Dendritic cell treated with granulocyte-macrophage colony-stimulating factor and Interleukin-4, amounts not matched to agents 40 ng/mL and 50 ng/mL, for 4 days (primary cell): ENCODE measurements at regions not wholly inside any gene's neighbourhood (a gene's known extent, or its start where the extent isn't known, plus 50 kb on each side); places are given as distances from the start of the nearest gene placed in this dataset.

Experiments
- H3K27ac Mint-ChIP-seq: one replicate; pipeline ENCODE4 v1.8.0; 2022; ENCODE audit warnings: mild to moderate bottlenecking, mixed read lengths
- H3K27me3 Mint-ChIP-seq: one replicate; pipeline ENCODE4 v1.8.0; 2022; ENCODE audit warnings: mild to moderate bottlenecking, mixed read lengths
- H3K36me3 Mint-ChIP-seq: one replicate; pipeline ENCODE4 v1.8.0; 2022; ENCODE audit warnings: low read depth, mixed read lengths
- H3K4me1 Mint-ChIP-seq: one replicate; pipeline ENCODE4 v1.8.0; 2022; ENCODE audit warnings: low read depth, mixed read lengths
- H3K4me3 Mint-ChIP-seq: one replicate; pipeline ENCODE4 v1.8.0; 2022; ENCODE audit warnings: mild to moderate bottlenecking, moderate library complexity, mixed read lengths
- H3K9me3 Mint-ChIP-seq: one replicate; pipeline ENCODE4 v1.8.0; 2022; ENCODE audit warnings: mixed read lengths
- intact Hi-C: fragments of 100-400 bp; cut with micrococcal nuclease; formaldehyde crosslinking; loops from one replicate; pipeline ENCODE4 v1.15.0; 2022

GRCh38 chr7:148472406-148472805 is 118.2 kb upstream of the C7orf33 start:
- H3K27me3 Mint-ChIP-seq: peaks cover 6% of the 10 kb centered on the region
- H3K4me1 Mint-ChIP-seq: no peaks in the 10 kb centered on the region
- no peak overlapping the region for H3K4me3 Mint-ChIP-seq
- no peaks in the 10 kb centered on the region for H3K9me3 Mint-ChIP-seq
- no peak overlapping the region for H3K27ac Mint-ChIP-seq
- no peaks in the 10 kb centered on the region for H3K36me3 Mint-ChIP-seq
- intact Hi-C loops: no loop called here

GRCh38 chr7:148473703-148474480 is 116.7 kb upstream of the C7orf33 start:
- Mint-ChIP-seq H3K27ac (no peak overlapping the region), H3K9me3 (no peaks in the 10 kb centered on the region), H3K4me3 (no peak overlapping the region), H3K27me3 (peaks cover 6% of the 10 kb centered on the region), H3K4me1 (no peaks in the 10 kb centered on the region), H3K36me3 (no peaks in the 10 kb centered on the region)
- intact Hi-C loops: no loop called here

GRCh38 chr7:148474481-148475025 is 116.0 kb upstream of the C7orf33 start:
- intact Hi-C loops: no loop called here
- H3K9me3 Mint-ChIP-seq: no peaks in the 10 kb centered on the region

GRCh38 chr7:148478551-148478950 is 112.0 kb upstream of the C7orf33 start:
- no peaks in the 10 kb centered on the region for H3K4me1 Mint-ChIP-seq
- peaks cover 1% of the 10 kb centered on the region for H3K27me3 Mint-ChIP-seq

More at GRCh38 chr7:148474481-148475025, 116.0 kb upstream of the C7orf33 start:
- Mint-ChIP-seq H3K4me1 (no peaks in the 10 kb centered on the region), H3K4me3 (no peak overlapping the region), H3K27ac (no peak overlapping the region), H3K36me3 (no peaks in the 10 kb centered on the region), H3K27me3 (peaks cover 6% of the 10 kb centered on the region)

DNA sequence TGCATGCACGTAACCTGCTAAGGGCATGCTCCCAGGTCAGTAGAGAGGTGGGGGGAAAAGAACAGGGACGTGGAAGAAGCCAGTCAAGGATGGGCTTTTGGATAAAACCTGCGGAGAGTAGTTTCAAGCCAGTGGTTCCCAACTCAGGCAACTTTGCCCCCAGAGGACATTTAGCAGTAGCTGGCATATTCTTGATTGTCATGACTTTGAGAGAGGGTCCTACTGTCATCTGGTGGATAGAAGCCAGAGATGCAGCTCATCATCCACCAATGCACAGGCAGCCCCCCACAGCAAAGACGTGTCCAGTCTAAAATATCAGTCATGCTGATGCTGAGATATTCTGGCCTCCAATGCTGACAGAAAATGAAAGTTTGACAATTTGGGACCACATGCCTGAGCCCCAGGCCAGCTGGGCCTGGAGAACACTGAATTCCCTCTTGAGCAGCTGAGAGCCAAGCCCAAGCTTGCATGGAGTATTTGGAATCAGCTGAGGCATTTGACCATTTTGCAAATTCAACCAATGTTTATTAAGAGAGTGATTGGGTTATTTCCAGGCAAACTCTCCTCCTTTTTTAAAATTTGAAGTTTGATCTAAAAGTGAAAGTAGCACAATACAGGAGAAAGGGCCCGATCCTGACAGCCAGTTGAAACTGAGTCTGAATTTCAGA is 110.0 kb upstream of the C7orf33 start:
- no peak overlapping the region for H3K4me3 Mint-ChIP-seq
- no peaks in the 10 kb centered on the region for H3K36me3 Mint-ChIP-seq
- intact Hi-C loops: no loop called here
- no peaks in the 10 kb centered on the region for H3K9me3 Mint-ChIP-seq
- no peaks in the 10 kb centered on the region for H3K4me1 Mint-ChIP-seq
- H3K27me3 Mint-ChIP-seq: peaks cover 2% of the 10 kb centered on the region
- H3K27ac Mint-ChIP-seq: no peak overlapping the region

More at GRCh38 chr7:148478551-148478950, 112.0 kb upstream of the C7orf33 start:
- Mint-ChIP-seq H3K36me3 (no peaks in the 10 kb centered on the region), H3K27ac (no peak overlapping the region), H3K9me3 (no peaks in the 10 kb centered on the region), H3K4me3 (no peak overlapping the region)
- intact Hi-C loops: no loop called here

- intact Hi-C loops: no loop called here
- Mint-ChIP-seq H3K4me1 (no peaks in the 10 kb centered on the region), H3K27me3 (peaks cover 2% of the 10 kb centered on the region), H3K9me3 (no peaks in the 10 kb centered on the region), H3K27ac (no peak overlapping the region), H3K4me3 (no peak overlapping the region), H3K36me3 (no peaks in the 10 kb centered on the region)
Measured at GRCh38 chr7:148481147-148481526, 109.4 kb upstream of the C7orf33 start.

GRCh38 chr7:148481971-148482626 is 108.5 kb upstream of the C7orf33 start:
- Mint-ChIP-seq H3K27me3 (peaks cover 2% of the 10 kb centered on the region), H3K27ac (no peak overlapping the region), H3K4me1 (no peaks in the 10 kb centered on the region), H3K36me3 (no peaks in the 10 kb centered on the region), H3K4me3 (no peak overlapping the region), H3K9me3 (no peaks in the 10 kb centered on the region)
- intact Hi-C loops: no loop called here

DNA sequence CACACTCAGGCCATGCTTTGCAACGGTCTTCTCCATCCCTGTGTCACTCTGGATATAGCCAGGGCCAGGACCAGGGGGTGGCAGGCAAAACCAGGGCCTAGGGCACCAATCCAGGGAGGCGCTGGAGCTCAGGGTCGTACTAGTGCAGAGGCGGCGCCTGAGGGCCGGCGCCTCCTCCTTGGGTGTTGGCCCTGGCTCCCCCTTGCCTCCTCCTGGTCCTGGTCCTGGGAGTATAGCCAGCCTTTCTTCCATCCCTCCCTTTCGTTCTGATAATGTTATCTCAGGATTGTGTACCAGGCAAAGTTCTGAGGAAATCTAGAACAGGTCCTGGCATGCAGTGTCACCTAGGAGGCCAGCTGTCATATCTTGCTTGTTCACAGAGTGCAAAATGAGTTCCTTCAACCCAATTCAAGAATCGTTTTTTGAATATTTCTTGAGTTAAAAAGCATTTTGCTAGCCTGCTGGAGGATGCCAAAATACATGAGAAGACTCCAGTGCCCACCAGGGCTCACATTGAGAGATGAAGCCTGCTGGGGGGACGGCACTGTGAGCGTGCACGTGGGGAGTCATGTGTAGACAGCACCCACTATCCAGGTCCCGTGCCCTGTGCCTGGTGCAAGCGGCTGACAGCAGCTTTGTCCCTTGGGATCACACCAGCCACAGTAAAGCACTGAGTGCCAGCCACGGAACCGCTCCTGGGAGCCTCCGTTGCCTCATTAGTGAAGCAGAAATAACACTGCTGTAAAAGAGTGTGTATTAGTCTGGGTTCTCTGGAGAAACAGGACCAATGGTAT is 106.9 kb upstream of the C7orf33 start:
- Mint-ChIP-seq H3K4me3 (no peak overlapping the region), H3K9me3 (no peaks in the 10 kb centered on the region), H3K4me1 (no peaks in the 10 kb centered on the region), H3K36me3 (no peaks in the 10 kb centered on the region), H3K27ac (no peak overlapping the region), H3K27me3 (peaks cover 2% of the 10 kb centered on the region)
- intact Hi-C loops: no loop called here

- intact Hi-C loops: no loop called here
- no peaks in the 10 kb centered on the region for H3K9me3 Mint-ChIP-seq
- H3K27ac Mint-ChIP-seq: no peak overlapping the region
- no peaks in the 10 kb centered on the region for H3K36me3 Mint-ChIP-seq
- no peak overlapping the region for H3K4me3 Mint-ChIP-seq
- peaks cover 2% of the 10 kb centered on the region for H3K27me3 Mint-ChIP-seq
- H3K4me1 Mint-ChIP-seq: no peaks in the 10 kb centered on the region
Measured at GRCh38 chr7:148484486-148484885, 106.1 kb upstream of the C7orf33 start.

DNA sequence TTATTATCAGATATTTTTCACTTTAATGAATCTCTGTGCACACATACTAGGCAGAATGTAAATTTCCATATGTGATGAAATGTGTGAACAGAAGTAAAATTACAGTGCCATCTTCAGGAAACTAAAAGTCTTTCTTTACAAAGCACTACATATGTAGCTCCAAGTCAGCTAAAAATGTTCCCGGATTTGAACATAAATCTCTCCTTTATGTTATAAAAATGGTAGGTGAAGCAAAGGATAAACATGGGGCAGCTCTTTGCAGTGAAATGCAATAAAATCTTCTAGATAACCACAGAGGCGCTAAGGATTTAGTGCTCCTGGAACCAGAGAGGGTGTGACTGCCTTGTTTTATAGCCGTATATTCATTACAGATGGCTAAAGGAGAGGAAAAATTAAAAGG is 104.9 kb upstream of the C7orf33 start:
- Mint-ChIP-seq H3K4me3 (no peak overlapping the region), H3K4me1 (no peaks in the 10 kb centered on the region), H3K36me3 (no peaks in the 10 kb centered on the region), H3K27me3 (peaks cover 3% of the 10 kb centered on the region), H3K27ac (no peak overlapping the region), H3K9me3 (no peaks in the 10 kb centered on the region)
- intact Hi-C loops: loop anchor here (5.0 kb wide), 1 partner anchor 223 kb away; no protein-coding TSS in a partner anchor

GRCh38 chr7:148486937-148487336 is 103.6 kb upstream of the C7orf33 start:
- Mint-ChIP-seq H3K36me3 (no peaks in the 10 kb centered on the region), H3K4me1 (no peaks in the 10 kb centered on the region), H3K27me3 (peaks cover 5% of the 10 kb centered on the region), H3K4me3 (no peak overlapping the region), H3K27ac (no peak overlapping the region), H3K9me3 (no peaks in the 10 kb centered on the region)
- intact Hi-C loops: loop anchor here (5.0 kb wide), 1 partner anchor 225 kb away; no protein-coding TSS in a partner anchor

- no peak overlapping the region for H3K27ac Mint-ChIP-seq
Measured at GRCh38 chr7:148487912-148488311, 102.7 kb upstream of the C7orf33 start.

GRCh38 chr7:148489678-148490077 is 100.9 kb upstream of the C7orf33 start:
- H3K27me3 Mint-ChIP-seq: peaks cover 10% of the 10 kb centered on the region
- H3K9me3 Mint-ChIP-seq: no peaks in the 10 kb centered on the region
- no peaks in the 10 kb centered on the region for H3K36me3 Mint-ChIP-seq
- no peaks in the 10 kb centered on the region for H3K4me1 Mint-ChIP-seq
- no peak overlapping the region for H3K27ac Mint-ChIP-seq
- H3K4me3 Mint-ChIP-seq: no peak overlapping the region
- intact Hi-C loops: loop anchor here (5.0 kb wide), 1 partner anchor 227 kb away; no protein-coding TSS in a partner anchor

More at GRCh38 chr7:148487912-148488311, 102.7 kb upstream of the C7orf33 start:
- intact Hi-C loops: loop anchor here (5.0 kb wide), 1 partner anchor 226 kb away; no protein-coding TSS in a partner anchor
- Mint-ChIP-seq H3K36me3 (no peaks in the 10 kb centered on the region), H3K27me3 (peaks cover 11% of the 10 kb centered on the region), H3K9me3 (no peaks in the 10 kb centered on the region), H3K4me1 (no peaks in the 10 kb centered on the region), H3K4me3 (no peak overlapping the region)
